NCI-H82 treated with DMSO at 0.1 percent for 48 hours (cell line): ENCODE measurements at regions not wholly inside any gene's neighbourhood (a gene's known extent, or its start where the extent isn't known, plus 50 kb on each side); places are given as distances from the start of the nearest gene placed in this dataset.

Experiments used
- DNase-seq: peaks from one replicate; lab custom pipeline; 2025; ENCODE audit not compliant: unreplicated experiment; lab: John Stamatoyannopoulos, UW

GRCh38 chr14:101174980-101175606, 271.6 kb upstream of the RTL1 start:
- DNase-seq, result no peak

GRCh38 chr14:101175731-101176534, 272.4 kb upstream of the RTL1 start:
- DNase-seq, result no peak

- no peak for DNase-seq
These were observed 273.1 kb upstream of the RTL1 start for GRCh38 chr14:101176535-101177205.

- DNase-seq, result no peak
These were observed 273.9 kb upstream of the RTL1 start for GRCh38 chr14:101177301-101177971.

GRCh38 chr14:101178184-101179072, 274.9 kb upstream of the RTL1 start:
- no peak for DNase-seq

- no peak for DNase-seq
These were observed 276.2 kb upstream of the RTL1 start for GRCh38 chr14:101179691-101180211.

GRCh38 chr14:101181446-101182313, 278.2 kb upstream of the RTL1 start:
- DNase-seq, result no peak

GRCh38 chr14:101182476-101182875, 279.0 kb upstream of the RTL1 start:
- DNase-seq, result no peak

GRCh38 chr14:101183376-101184103, 280.0 kb upstream of the RTL1 start:
- DNase-seq, result no peak

- no peak for DNase-seq
These were observed 280.6 kb upstream of the RTL1 start for GRCh38 chr14:101184104-101184455.

GRCh38 chr14:101184572-101184971, 281.1 kb upstream of the RTL1 start:
- no peak for DNase-seq

- no peak for DNase-seq
These were observed 281.7 kb upstream of the RTL1 start for GRCh38 chr14:101185073-101185835.

- DNase-seq, result no peak
These were observed 282.4 kb upstream of the RTL1 start for GRCh38 chr14:101185946-101186345.

- DNase-seq, result no peak
These were observed 283.0 kb upstream of the RTL1 start for GRCh38 chr14:101186544-101186943.

GRCh38 chr14:101186992-101187815, 283.7 kb upstream of the RTL1 start:
- no peak for DNase-seq

- DNase-seq, result no peak
These were observed 284.5 kb upstream of the RTL1 start for GRCh38 chr14:101187816-101188570.

- DNase-seq, result no peak
These were observed 285.0 kb upstream of the RTL1 start for GRCh38 chr14:101188571-101188915.
